ENCODE measurements at regions not wholly inside any gene's neighbourhood (a gene's known extent, or its start where the extent isn't known, plus 50 kb on each side); places are given as distances from the start of the nearest gene placed in this dataset.
"Not testable (repeated sequence)": the region's sequence is repeated elsewhere in the genome, so short reads cannot be mapped to it uniquely, and the experiment has no call there.

GRCh38 chr2:144131042-144131441, 388.9 kb downstream of the ZEB2 start:
- TF ChIP-seq JUND (IDR thresholded peaks at IDR 0.05; ENCODE audit: low read depth) = no peak
- in situ Hi-C loops (cut with HindIII; ENCODE audit: low pct_unique_long_range_greater_than_20kb, low sequenced_read_pairs) = no loop called here
- DNase-seq (ENCODE audit: low read depth in 1 of 2, low spot score in 1 of 2) = no peak

GRCh38 chr2:144130551-144130950, 389.4 kb downstream of the ZEB2 start:
- in situ Hi-C loops (cut with HindIII; ENCODE audit: low pct_unique_long_range_greater_than_20kb, low sequenced_read_pairs) = no loop called here
- DNase-seq (ENCODE audit: low read depth in 1 of 2, low spot score in 1 of 2) = no peak
- no peak for TF ChIP-seq JUND (IDR thresholded peaks at IDR 0.05; ENCODE audit: low read depth)

- no peak for DNase-seq (ENCODE audit: low read depth in 1 of 2, low spot score in 1 of 2)
- in situ Hi-C loops (cut with HindIII; ENCODE audit: low pct_unique_long_range_greater_than_20kb, low sequenced_read_pairs) = no loop called here
Measured at GRCh38 chr2:144128130-144128746, 391.7 kb downstream of the ZEB2 start.

GRCh38 chr2:144127693-144128092, 392.2 kb downstream of the ZEB2 start:
- no peak for TF ChIP-seq JUND (IDR thresholded peaks at IDR 0.05; ENCODE audit: low read depth)
- DNase-seq (ENCODE audit: low read depth in 1 of 2, low spot score in 1 of 2) = no peak
- in situ Hi-C loops (cut with HindIII; ENCODE audit: low pct_unique_long_range_greater_than_20kb, low sequenced_read_pairs) = no loop called here

More at GRCh38 chr2:144128130-144128746, 391.7 kb downstream of the ZEB2 start:
- no peak for TF ChIP-seq JUND (IDR thresholded peaks at IDR 0.05; ENCODE audit: low read depth)

GRCh38 chr2:144126302-144126701, 393.6 kb downstream of the ZEB2 start:
- no peak for DNase-seq (ENCODE audit: low read depth in 1 of 2, low spot score in 1 of 2)
- TF ChIP-seq JUND (IDR thresholded peaks at IDR 0.05; ENCODE audit: low read depth) = no peak
- in situ Hi-C loops (cut with HindIII; ENCODE audit: low pct_unique_long_range_greater_than_20kb, low sequenced_read_pairs) = no loop called here

- in situ Hi-C loops (cut with HindIII; ENCODE audit: low pct_unique_long_range_greater_than_20kb, low sequenced_read_pairs) = no loop called here
- no peak for TF ChIP-seq JUND (IDR thresholded peaks at IDR 0.05; ENCODE audit: low read depth)
- DNase-seq (ENCODE audit: low read depth in 1 of 2, low spot score in 1 of 2) = no peak
Measured at GRCh38 chr2:144125751-144126150, 394.2 kb downstream of the ZEB2 start.

GRCh38 chr2:144124882-144125281, 395.0 kb downstream of the ZEB2 start:
- in situ Hi-C loops (cut with HindIII; ENCODE audit: low pct_unique_long_range_greater_than_20kb, low sequenced_read_pairs) = no loop called here
- no peak for TF ChIP-seq JUND (IDR thresholded peaks at IDR 0.05; ENCODE audit: low read depth)

GRCh38 chr2:144120487-144120886, 399.4 kb downstream of the ZEB2 start:
- TF ChIP-seq JUND (IDR thresholded peaks at IDR 0.05; ENCODE audit: low read depth) = no peak
- in situ Hi-C loops (cut with HindIII; ENCODE audit: low pct_unique_long_range_greater_than_20kb, low sequenced_read_pairs) = no loop called here
- no peak for DNase-seq (ENCODE audit: low read depth in 1 of 2, low spot score in 1 of 2)

More at GRCh38 chr2:144124882-144125281, 395.0 kb downstream of the ZEB2 start:
- no peak for DNase-seq (ENCODE audit: low read depth in 1 of 2, low spot score in 1 of 2)

- DNase-seq (ENCODE audit: low read depth in 1 of 2, low spot score in 1 of 2) = no peak
- in situ Hi-C loops (cut with HindIII; ENCODE audit: low pct_unique_long_range_greater_than_20kb, low sequenced_read_pairs) = no loop called here
- no peak for TF ChIP-seq JUND (IDR thresholded peaks at IDR 0.05; ENCODE audit: low read depth)
Measured at GRCh38 chr2:144117086-144117485, 402.8 kb downstream of the ZEB2 start.

- in situ Hi-C loops (cut with HindIII; ENCODE audit: low pct_unique_long_range_greater_than_20kb, low sequenced_read_pairs) = no loop called here
- TF ChIP-seq JUND (IDR thresholded peaks at IDR 0.05; ENCODE audit: low read depth) = no peak
Measured at GRCh38 chr2:144115739-144116291, 404.1 kb downstream of the ZEB2 start.

GRCh38 chr2:144114760-144115159, 405.2 kb downstream of the ZEB2 start:
- in situ Hi-C loops (cut with HindIII; ENCODE audit: low pct_unique_long_range_greater_than_20kb, low sequenced_read_pairs) = no loop called here
- DNase-seq (ENCODE audit: low read depth in 1 of 2, low spot score in 1 of 2) = no peak
- no peak for TF ChIP-seq JUND (IDR thresholded peaks at IDR 0.05; ENCODE audit: low read depth)

More at GRCh38 chr2:144115739-144116291, 404.1 kb downstream of the ZEB2 start:
- no peak for DNase-seq (ENCODE audit: low read depth in 1 of 2, low spot score in 1 of 2)

- no peak for DNase-seq (ENCODE audit: low read depth in 1 of 2, low spot score in 1 of 2)
- no peak for TF ChIP-seq JUND (IDR thresholded peaks at IDR 0.05; ENCODE audit: low read depth)
- in situ Hi-C loops (cut with HindIII; ENCODE audit: low pct_unique_long_range_greater_than_20kb, low sequenced_read_pairs) = no loop called here
Measured at GRCh38 chr2:144111437-144111836, 408.5 kb downstream of the ZEB2 start.

GRCh38 chr2:144106104-144106503, 413.8 kb downstream of the ZEB2 start:
- in situ Hi-C loops (cut with HindIII; ENCODE audit: low pct_unique_long_range_greater_than_20kb, low sequenced_read_pairs); DNase-seq (ENCODE audit: low read depth in 1 of 2, low spot score in 1 of 2): not testable (repeated sequence)

- no peak for TF ChIP-seq JUND (IDR thresholded peaks at IDR 0.05; ENCODE audit: low read depth)
- DNase-seq (ENCODE audit: low read depth in 1 of 2, low spot score in 1 of 2) = peak in 1 of 2 experiments; percentile 13
- in situ Hi-C loops (cut with HindIII; ENCODE audit: low pct_unique_long_range_greater_than_20kb, low sequenced_read_pairs) = no loop called here
Measured at GRCh38 chr2:144102386-144102785, 417.5 kb downstream of the ZEB2 start.
